ENCODE measurements at regions not wholly inside any gene's neighbourhood (a gene's known extent, or its start where the extent isn't known, plus 50 kb on each side); places are given as distances from the start of the nearest gene placed in this dataset.

DNA sequence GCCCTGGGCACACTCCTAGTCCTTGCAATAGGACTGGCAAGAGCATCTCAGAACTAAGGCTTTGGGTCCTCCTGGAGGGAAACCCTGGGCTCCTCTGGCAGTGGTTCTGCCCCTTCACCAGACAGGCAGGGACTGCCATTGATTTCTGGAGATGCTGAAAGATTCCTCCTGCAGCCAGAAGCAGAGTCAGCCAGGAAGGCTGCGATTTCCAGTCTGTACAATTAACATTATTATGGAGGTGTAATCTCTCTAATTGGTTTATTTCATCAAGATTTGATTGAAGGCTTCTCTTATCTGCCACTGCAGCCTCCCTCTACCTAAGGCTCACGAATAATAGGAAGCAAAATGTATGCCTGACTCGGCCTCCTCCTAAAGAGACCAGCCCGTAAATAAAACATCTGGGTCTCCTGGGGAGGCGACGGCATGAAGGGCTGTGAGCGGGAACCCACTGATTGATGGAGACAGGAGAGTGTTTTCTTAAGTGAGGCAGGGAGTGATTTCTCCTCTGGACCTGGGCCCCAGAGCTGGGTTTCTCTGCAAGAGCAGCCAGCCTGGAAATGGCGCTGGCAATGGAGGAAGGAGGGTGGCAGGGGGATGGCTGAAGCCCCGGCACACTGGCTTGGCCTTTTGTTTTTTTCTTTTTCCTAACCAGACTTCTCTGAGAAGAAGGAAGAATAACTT lies 689.6 kb downstream of the DHX35 start:
- TF ChIP-seq, protein P1, sequence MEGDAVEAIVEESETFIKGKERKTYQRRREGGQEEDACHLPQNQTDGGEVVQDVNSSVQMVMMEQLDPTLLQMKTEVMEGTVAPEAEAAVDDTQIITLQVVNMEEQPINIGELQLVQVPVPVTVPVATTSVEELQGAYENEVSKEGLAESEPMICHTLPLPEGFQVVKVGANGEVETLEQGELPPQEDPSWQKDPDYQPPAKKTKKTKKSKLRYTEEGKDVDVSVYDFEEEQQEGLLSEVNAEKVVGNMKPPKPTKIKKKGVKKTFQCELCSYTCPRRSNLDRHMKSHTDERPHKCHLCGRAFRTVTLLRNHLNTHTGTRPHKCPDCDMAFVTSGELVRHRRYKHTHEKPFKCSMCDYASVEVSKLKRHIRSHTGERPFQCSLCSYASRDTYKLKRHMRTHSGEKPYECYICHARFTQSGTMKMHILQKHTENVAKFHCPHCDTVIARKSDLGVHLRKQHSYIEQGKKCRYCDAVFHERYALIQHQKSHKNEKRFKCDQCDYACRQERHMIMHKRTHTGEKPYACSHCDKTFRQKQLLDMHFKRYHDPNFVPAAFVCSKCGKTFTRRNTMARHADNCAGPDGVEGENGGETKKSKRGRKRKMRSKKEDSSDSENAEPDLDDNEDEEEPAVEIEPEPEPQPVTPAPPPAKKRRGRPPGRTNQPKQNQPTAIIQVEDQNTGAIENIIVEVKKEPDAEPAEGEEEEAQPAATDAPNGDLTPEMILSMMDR (conservative IDR thresholded peaks at IDR 0.05; ENCODE audit: low read length) = no peak
- TF ChIP-seq EZH2phosphoT487 (IDR thresholded peaks at IDR 0.05; ENCODE audit: borderline replicate concordance) = no peak
